Astrocyte (in vitro differentiated cells and primary cell): ENCODE measurements at regions not wholly inside any gene's neighbourhood (a gene's known extent, or its start where the extent isn't known, plus 50 kb on each side); places are given as distances from the start of the nearest gene placed in this dataset.
"Not testable (repeated sequence)": the region's sequence is repeated elsewhere in the genome, so short reads cannot be mapped to it uniquely, and the experiment has no call there.

Source experiments
- EZH2 ChIP-seq: IDR thresholded peaks from 2 replicates; pipeline ENCODE4 v1.6.1; 2012; ENCODE audit warnings: mild to moderate bottlenecking, low read length, inconsistent platforms; ENCODE audit not compliant: insufficient read depth
- TF ChIP-seq, protein P1 (sequence below): IDR thresholded peaks from 2 replicates; pipeline ENCODE4 v1.5.1; 2011; ENCODE audit warnings: low read depth, mild to moderate bottlenecking, inconsistent platforms, low read length, moderate library complexity; ENCODE audit not compliant: insufficient read depth

DNA sequence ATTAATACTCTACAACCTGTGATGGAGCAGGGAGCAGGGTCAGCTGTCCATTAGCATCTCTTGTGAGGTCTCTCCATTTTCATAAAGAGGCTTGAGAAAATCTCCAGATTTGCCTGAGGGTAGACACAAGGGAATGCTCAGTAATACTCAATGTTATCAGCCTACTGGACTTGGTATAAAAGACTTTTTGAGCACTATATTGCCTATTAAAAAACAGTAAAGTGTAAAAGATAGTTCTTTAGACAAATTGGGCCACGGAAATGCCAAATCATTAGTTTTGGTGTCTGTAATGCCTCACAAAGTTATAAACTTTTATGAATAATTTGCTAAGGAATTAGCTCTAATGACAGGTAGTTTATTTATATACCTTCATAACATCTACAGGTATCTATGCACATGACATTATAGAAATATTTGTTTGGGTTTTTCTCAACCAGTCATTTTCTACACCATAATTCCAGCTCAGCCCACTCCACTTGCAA is 1524.9 kb upstream of the TPTE start:
- TF ChIP-seq, protein P1, sequence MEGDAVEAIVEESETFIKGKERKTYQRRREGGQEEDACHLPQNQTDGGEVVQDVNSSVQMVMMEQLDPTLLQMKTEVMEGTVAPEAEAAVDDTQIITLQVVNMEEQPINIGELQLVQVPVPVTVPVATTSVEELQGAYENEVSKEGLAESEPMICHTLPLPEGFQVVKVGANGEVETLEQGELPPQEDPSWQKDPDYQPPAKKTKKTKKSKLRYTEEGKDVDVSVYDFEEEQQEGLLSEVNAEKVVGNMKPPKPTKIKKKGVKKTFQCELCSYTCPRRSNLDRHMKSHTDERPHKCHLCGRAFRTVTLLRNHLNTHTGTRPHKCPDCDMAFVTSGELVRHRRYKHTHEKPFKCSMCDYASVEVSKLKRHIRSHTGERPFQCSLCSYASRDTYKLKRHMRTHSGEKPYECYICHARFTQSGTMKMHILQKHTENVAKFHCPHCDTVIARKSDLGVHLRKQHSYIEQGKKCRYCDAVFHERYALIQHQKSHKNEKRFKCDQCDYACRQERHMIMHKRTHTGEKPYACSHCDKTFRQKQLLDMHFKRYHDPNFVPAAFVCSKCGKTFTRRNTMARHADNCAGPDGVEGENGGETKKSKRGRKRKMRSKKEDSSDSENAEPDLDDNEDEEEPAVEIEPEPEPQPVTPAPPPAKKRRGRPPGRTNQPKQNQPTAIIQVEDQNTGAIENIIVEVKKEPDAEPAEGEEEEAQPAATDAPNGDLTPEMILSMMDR: not testable (repeated sequence)
- not testable (repeated sequence) for TF ChIP-seq EZH2
